GM23338 (cell line): ENCODE measurements at regions not wholly inside any gene's neighbourhood (a gene's known extent, or its start where the extent isn't known, plus 50 kb on each side); places are given as distances from the start of the nearest gene placed in this dataset.

ENCODE experiments used
- CTCF ChIP-seq, 2 experiments: fragments of 200-600 bp in 1 of 2; sonication (generic) in 1 of 2; conservative IDR thresholded peaks; 2 replicates each; pipeline versions ENCODE4 v1.5.1 to v1.6.1; 2016 to 2017; ENCODE audit warnings: antibody characterized with exemption in 2 of 2, low read depth in 2 of 2, mild to moderate bottlenecking in 2 of 2, moderate library complexity in 1 of 2
- EZH2 ChIP-seq: fragments of 200-600 bp; sonication (generic); IDR thresholded peaks from one replicate; pipeline ENCODE4 v1.8.0; 2017; ENCODE audit warnings: antibody characterized with exemption, mild to moderate bottlenecking, low read depth; ENCODE audit not compliant: unreplicated experiment

GRCh38 chr9:134227451-134228411, 63.4 kb upstream of the RNU6ATAC start:
- no peak for TF ChIP-seq EZH2
- no peak for TF ChIP-seq CTCF (conservative IDR thresholded peaks at IDR 0.05; ENCODE audit: low read depth in 2 of 2)
